GM19193 (cell line): ENCODE measurements at regions not wholly inside any gene's neighbourhood (a gene's known extent, or its start where the extent isn't known, plus 50 kb on each side); places are given as distances from the start of the nearest gene placed in this dataset.

Experiments
- POLR2A ChIP-seq: IDR thresholded peaks from 4 replicates; pipeline ENCODE4 v1.6.1; 2011; ENCODE audit not compliant: insufficient read depth, insufficient read length; ENCODE audit errors: extremely low read depth

DNA sequence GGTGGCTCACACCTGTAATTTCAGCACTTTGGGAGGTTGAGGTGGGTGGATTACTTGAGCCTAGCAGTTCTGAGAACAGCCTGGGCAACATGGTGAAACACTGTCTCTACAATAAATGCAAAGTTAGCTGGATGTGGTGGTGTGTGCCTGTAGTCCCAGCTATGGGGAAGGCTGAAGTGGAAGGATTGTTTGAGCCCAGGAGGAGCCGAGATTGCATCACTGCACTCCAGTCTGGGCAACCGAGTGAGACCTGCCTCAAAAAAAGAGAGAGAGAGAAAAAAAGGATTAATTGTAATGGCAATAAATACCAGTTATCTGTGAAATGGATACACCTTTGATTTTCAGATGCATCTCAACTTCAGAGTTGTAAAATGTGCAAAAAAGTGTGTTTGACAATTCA is 58.8 kb downstream of the SPRY1 start:
- TF ChIP-seq POLR2A = no peak

DNA sequence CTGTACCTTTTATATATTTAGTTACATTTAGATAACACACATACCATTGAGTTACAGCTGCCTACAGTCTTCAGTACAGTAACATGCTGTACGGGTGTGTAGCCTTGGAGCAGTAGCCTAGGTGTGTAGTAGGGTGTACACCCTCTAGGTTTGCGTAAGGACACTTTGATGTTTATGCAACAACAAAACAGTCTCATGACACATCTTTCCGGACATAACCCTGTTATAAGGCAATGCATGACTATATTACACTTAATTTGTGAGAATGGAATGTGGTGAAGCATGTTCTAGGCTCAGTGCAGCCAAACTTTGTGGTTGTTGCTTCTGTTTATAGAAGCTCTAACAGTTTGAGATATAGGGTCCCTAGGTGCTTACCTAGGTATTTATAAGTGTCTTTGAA is 65.4 kb downstream of the SPRY1 start:
- no peak for TF ChIP-seq POLR2A

DNA sequence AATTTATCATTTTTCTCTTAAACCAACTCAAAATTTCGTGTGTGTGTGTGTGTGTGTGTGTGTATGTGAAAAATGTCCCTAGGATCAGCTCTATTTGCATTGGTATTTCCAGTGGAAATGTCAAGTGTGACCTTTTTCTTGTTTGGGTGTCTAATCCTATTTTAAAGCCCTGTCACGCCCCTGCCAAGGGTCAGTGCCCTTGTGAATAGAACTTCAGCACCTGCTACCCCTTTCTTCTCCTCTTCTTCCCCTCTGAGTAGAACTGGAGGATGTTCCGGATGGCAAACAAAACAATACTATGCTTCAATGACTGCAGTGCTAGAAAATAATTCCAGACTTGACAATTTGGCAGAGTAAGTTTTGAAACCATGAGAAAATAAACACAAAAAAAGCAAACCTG is 67.3 kb downstream of the SPRY1 start:
- TF ChIP-seq POLR2A = no peak

- no peak for TF ChIP-seq POLR2A
Measured at GRCh38 chr4:123465416-123465815, 68.8 kb downstream of the SPRY1 start.

DNA sequence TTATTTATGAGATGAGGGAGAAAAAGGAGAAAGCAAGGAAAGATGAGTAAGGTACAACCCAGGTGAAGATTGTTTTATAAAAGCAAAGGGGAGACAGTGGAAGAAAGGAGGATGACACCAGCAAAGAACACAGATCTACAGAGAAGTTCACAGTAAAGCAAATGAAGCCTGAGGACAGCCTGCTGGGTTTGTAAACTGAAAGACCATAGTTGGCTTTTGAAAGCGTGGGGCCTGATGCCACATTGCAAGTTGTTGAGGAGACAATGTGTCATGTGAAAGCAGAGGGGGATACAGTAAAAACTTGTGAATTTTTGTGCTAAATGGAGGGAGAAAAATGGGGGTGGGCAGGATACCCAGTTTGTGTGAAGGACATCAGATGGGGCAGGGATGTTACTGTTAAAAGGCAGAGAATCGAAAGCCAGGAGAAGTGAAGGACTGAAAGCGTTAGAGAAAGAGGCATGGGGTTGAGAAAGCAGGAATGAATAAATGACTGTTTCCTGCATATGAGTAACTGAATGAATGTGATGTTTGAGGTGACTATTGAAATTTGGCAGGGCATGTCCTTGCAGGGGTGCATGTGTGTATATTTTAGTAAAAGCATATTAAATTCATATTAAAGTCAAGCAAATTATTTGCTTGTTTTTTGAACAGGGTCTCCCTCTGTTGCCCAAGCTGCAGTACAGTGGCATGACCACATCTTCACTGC is 69.6 kb downstream of the SPRY1 start:
- TF ChIP-seq POLR2A = no peak

DNA sequence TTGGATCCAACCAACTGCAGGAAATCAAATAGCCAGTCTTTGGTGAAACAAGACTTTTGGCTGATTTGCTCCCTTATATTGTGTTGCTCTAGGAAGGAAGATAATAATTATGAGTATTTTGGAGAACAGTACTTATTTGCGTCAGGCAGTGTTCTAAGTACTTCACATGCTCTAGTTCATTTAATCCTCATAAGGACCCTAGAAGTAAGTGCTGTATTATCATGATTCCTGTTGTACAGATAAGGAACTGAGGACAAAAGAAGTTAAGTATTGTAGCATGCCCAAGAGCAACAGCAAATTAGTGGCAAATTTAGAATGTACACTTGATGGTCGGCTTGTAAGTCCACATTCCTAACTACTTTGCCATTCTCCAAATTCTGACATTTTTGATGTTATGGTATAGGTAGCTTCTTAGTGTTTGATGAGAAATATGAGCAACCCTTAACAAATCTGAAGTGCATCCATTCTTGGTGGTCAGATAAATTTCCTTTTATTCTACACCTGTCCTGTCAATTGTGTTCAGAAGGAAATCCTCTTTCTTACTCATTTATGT is 72.0 kb downstream of the SPRY1 start:
- no peak for TF ChIP-seq POLR2A

- no peak for TF ChIP-seq POLR2A
Measured at GRCh38 chr4:123469245-123469644, 72.7 kb downstream of the SPRY1 start.

DNA sequence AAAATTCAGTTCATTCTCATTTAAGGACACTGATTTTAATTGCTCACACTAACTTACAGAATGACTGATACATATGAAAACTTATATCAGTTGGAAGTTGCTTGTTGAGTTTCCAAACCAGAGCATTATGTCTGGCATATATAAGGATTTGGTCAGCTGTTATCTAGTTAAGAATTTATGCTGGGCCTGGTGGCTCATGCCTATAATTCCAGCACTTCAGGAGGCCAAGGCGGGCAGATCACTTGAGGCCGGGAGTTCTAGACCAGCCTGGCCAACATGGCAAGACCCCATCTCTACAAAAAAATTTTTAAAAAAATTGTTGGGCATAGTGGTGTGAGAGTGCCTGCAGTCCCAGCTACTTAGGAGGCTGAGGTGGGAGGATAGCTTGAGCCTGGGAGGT is 73.1 kb downstream of the SPRY1 start:
- TF ChIP-seq POLR2A = no peak

DNA sequence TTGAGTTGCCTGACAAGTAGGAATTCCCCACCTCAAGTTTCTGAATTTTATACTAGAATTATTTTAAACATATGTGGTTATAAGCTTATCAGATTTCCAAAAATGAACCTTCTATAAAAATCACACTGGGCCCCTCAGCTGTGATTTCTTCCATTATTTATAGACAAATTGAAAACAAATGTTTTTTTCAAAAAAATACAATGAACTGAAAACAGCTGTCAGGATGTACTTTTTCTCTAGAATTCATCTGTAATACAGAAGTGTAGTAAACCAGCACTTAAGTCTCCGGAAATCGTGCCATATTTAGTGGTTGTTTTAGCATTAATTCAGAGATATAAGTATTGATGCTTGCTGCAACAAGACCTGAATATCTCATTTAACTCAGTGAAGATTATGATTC is 74.0 kb downstream of the SPRY1 start:
- TF ChIP-seq POLR2A = no peak

- no peak for TF ChIP-seq POLR2A
Measured at GRCh38 chr4:123471655-123472369, 75.2 kb downstream of the SPRY1 start.

- TF ChIP-seq POLR2A = no peak
Measured at GRCh38 chr4:123474817-123475216, 78.2 kb downstream of the SPRY1 start.

DNA sequence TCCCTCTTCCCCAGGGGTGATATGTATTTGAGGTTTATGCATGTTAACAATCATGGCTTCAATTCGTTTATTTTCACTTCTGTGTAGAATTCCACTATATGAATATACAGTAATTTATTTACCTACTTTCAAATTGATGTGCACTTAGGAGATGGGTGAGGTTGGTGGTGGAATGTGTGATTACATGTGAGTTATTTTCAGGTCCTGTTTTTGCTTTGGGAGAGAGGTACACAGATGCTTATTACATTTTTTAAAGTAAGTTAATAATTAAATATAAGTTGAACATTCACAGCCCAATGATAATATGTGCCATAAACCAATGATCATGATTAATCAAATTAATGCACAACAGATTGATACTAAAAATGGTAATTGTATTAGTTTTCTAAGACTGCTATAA is 79.5 kb downstream of the SPRY1 start:
- no peak for TF ChIP-seq POLR2A

DNA sequence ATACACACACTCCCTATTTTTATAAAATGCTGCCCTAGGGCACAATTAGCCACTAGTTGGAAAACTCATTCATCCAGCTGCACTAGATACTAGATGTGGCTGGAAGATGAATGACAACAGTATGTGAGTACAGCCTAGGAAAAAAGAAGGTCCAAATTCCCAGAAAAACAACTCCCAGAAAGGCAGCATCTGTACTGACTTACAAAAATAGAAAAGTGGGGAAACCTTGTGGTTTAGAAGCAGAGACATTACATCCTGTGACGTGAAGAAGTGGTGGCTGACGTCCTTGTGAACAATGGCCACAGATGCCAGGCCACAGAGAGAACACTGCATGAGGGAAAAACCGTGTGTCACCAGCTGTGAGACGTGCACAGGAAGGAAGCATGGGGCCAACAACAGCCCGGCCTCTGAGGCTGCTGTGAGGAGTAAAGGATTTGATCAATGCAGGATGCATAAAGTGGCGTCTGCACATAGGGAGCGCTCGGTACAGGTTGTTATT is 81.2 kb downstream of the SPRY1 start:
- TF ChIP-seq POLR2A = no peak

DNA sequence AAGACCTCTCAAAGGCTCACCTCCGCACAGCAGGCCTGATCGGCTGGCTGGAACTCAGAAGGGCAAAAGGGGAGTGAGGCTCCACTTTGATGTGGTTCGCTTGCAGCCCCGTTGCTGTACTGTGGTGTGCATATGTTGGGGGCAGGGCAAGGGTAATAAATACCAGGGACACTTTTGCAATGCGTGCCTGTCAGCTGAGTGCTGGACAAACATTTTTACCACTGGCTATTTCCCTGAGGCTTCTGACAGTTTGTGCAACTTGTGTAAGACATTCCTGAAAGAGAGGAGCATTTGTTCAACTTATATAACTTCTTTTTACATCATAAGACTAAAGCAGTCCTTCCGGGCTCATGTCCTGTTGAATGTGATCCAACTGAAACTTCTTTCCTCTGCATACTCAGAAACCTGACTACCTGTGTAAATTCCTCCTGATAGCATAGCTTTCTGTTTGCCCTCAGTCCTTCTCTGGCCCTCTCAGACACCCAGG is 82.3 kb downstream of the SPRY1 start:
- no peak for TF ChIP-seq POLR2A

- no peak for TF ChIP-seq POLR2A
Measured at GRCh38 chr4:123479944-123480343, 83.3 kb downstream of the SPRY1 start.
